DND-41 (cell line): ENCODE measurements at regions not wholly inside any gene's neighbourhood (a gene's known extent, or its start where the extent isn't known, plus 50 kb on each side); places are given as distances from the start of the nearest gene placed in this dataset.

Source experiments
- CTCF ChIP-seq: IDR thresholded peaks from 2 replicates; pipeline ENCODE4 v1.5.1; 2012; ENCODE audit warnings: borderline replicate concordance, low read length, moderate library complexity, mild to moderate bottlenecking; ENCODE audit not compliant: poor library complexity, severe bottlenecking; ENCODE audit errors: extremely low read depth
- EZH2 ChIP-seq: IDR thresholded peaks from 3 replicates; pipeline ENCODE4 v1.6.1; 2012; ENCODE audit warnings: borderline replicate concordance, low read depth, mild to moderate bottlenecking, moderate library complexity, low read length, inconsistent platforms; ENCODE audit not compliant: severe bottlenecking

DNA sequence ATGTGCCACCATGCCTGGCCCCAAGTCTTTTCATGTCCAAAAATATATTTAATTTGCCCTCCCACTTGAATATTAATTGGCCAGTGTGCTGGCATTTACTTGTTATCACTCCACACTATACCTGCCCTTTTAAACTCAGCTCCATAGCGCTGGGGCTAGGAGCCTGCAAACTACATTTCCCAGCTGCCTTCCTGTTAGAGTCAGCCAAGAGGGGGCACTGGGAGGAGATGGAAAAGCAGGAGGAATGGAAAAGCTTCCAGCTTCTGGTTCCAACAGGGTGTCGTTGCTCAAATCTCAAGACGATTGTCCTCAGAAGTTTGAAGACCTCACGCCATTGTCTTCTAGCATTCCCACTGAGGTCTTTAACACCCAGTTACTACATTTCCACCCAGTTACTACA lies 315.5 kb downstream of the BCOR start:
- no peak for TF ChIP-seq EZH2
- TF ChIP-seq CTCF = no peak
